ENCODE measurements at regions not wholly inside any gene's neighbourhood (a gene's known extent, or its start where the extent isn't known, plus 50 kb on each side); places are given as distances from the start of the nearest gene placed in this dataset.

DNA sequence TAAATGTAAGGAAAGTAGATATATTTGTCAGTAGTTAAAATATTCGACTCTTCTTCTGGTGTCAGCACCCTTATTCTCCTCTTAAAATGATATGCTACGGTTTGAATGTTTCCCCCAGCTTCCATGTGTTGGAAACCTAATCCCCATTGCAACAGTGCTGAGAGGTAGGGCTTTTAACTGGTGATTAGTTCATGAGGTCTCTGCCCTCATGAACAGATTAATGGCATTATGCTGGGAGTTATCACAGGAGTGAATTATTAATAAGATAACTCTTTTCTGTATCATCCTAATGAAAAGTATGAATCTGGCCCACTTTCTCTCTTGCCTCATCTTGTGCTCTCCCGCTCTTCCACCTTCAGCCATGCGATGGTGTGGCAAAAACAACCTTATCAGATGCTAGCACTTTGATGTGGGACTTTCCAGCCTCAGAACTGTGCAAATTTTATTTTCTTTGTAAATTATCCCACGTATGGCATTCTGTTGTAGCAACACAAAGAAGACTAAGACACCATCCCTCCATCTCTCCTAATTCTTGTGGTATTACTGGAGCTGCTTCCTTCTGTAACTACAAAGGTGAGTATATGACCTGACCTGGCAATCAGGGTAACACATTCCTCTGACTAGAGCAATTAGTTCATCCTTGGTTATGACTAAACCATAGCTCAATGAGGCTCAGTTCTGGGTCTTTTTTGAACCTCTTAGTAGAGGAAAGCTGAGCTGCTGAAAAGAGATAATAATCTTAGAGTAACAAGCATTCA, 171.1 kb upstream of the TMEM196 start:
- TF ChIP-seq, protein P1, sequence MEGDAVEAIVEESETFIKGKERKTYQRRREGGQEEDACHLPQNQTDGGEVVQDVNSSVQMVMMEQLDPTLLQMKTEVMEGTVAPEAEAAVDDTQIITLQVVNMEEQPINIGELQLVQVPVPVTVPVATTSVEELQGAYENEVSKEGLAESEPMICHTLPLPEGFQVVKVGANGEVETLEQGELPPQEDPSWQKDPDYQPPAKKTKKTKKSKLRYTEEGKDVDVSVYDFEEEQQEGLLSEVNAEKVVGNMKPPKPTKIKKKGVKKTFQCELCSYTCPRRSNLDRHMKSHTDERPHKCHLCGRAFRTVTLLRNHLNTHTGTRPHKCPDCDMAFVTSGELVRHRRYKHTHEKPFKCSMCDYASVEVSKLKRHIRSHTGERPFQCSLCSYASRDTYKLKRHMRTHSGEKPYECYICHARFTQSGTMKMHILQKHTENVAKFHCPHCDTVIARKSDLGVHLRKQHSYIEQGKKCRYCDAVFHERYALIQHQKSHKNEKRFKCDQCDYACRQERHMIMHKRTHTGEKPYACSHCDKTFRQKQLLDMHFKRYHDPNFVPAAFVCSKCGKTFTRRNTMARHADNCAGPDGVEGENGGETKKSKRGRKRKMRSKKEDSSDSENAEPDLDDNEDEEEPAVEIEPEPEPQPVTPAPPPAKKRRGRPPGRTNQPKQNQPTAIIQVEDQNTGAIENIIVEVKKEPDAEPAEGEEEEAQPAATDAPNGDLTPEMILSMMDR (IDR thresholded peaks at IDR 0.05; ENCODE audit: insufficient read depth in 1 of 2, low read depth in 1 of 2, low read length in 1 of 2, severe bottlenecking in 1 of 2, unreplicated experiment in 1 of 2): no peak
- H3K4me1 ChIP-seq: no peaks in the 10 kb centered on the region
- ChIA-PET POLR2A (no interaction called here), CTCF (no interaction called here)
- Mint-ChIP-seq H3K9me3 (ENCODE audit: unreplicated experiment) (peaks cover 30% of the 10 kb centered on the region), H3K36me3 (ENCODE audit: insufficient read depth, unreplicated experiment) (peaks cover 4% of the 10 kb centered on the region), H3K4me3 (ENCODE audit: unreplicated experiment) (no peak overlapping the region), H3K27ac (ENCODE audit: unreplicated experiment) (no peak overlapping the region), H3K27me3 (ENCODE audit: insufficient read depth, unreplicated experiment) (no peaks in the 10 kb centered on the region), H3K4me1 (ENCODE audit: low read depth, unreplicated experiment) (peaks cover 6% of the 10 kb centered on the region)
- H3K27me3 ChIP-seq (replicated peaks; ENCODE audit: control insufficient read depth, insufficient read depth, low read length): no peaks in the 10 kb centered on the region
- no TSS peak for BruUV-seq (replicated peaks)
- 0 out of 2 replicates have a peak, but pooled peaks cover 6% of the 10 kb centered on the region for H3K9me3 ChIP-seq
- no peak overlapping the region for H3K4me3 ChIP-seq (ENCODE audit: low read depth, low read length)
- intact Hi-C loops (cut with micrococcal nuclease; ENCODE audit: unreplicated experiment): no loop called here
- no peak for DNase-seq
- no peaks in the 10 kb centered on the region for H3K36me3 ChIP-seq (ENCODE audit: control insufficient read depth, insufficient read depth, low read length)

DNA sequence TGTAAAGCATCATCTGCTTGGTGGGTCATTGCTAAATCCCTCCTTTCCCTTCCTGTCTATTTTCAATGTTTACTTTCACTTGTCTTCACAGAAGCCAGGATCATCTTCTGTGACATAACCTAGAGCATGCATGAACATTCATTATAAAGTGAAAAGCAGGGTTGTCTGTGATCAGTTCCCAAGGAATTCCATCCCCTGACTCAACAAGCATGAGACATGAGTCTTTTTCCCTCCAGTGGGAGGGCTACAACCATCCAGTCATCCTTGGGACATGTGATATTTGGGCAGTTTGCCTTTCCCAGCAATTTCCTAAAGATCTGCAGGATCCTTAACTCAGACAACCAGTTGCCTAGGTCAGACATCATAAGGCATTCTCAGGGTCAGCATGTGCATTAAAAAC, 166.3 kb upstream of the TMEM196 start:
- no peaks in the 10 kb centered on the region for H3K36me3 ChIP-seq (ENCODE audit: control insufficient read depth, insufficient read depth, low read length)
- no peaks in the 10 kb centered on the region for H3K27me3 ChIP-seq (replicated peaks; ENCODE audit: control insufficient read depth, insufficient read depth, low read length)
- Mint-ChIP-seq H3K27me3 (ENCODE audit: insufficient read depth, unreplicated experiment) (no peaks in the 10 kb centered on the region), H3K36me3 (ENCODE audit: insufficient read depth, unreplicated experiment) (peaks cover 10% of the 10 kb centered on the region), H3K4me3 (ENCODE audit: unreplicated experiment) (no peak overlapping the region), H3K9me3 (ENCODE audit: unreplicated experiment) (peaks cover 24% of the 10 kb centered on the region), H3K27ac (ENCODE audit: unreplicated experiment) (no peak overlapping the region), H3K4me1 (ENCODE audit: low read depth, unreplicated experiment) (peaks cover 3% of the 10 kb centered on the region)
- TF ChIP-seq, protein P1 (IDR thresholded peaks at IDR 0.05; ENCODE audit: insufficient read depth in 1 of 2, low read depth in 1 of 2, low read length in 1 of 2, severe bottlenecking in 1 of 2, unreplicated experiment in 1 of 2): no peak
- ChIA-PET POLR2A (no interaction called here), CTCF (no interaction called here)
- H3K4me1 ChIP-seq: no peaks in the 10 kb centered on the region
- intact Hi-C loops (cut with micrococcal nuclease; ENCODE audit: unreplicated experiment): no loop called here
- no peak overlapping the region for H3K4me3 ChIP-seq (ENCODE audit: low read depth, low read length)
- peaks cover 6% of the 10 kb centered on the region; the same call in 1 of the 2 replicates for H3K9me3 ChIP-seq
- no TSS peak for BruUV-seq (replicated peaks)
- DNase-seq: no peak

DNA sequence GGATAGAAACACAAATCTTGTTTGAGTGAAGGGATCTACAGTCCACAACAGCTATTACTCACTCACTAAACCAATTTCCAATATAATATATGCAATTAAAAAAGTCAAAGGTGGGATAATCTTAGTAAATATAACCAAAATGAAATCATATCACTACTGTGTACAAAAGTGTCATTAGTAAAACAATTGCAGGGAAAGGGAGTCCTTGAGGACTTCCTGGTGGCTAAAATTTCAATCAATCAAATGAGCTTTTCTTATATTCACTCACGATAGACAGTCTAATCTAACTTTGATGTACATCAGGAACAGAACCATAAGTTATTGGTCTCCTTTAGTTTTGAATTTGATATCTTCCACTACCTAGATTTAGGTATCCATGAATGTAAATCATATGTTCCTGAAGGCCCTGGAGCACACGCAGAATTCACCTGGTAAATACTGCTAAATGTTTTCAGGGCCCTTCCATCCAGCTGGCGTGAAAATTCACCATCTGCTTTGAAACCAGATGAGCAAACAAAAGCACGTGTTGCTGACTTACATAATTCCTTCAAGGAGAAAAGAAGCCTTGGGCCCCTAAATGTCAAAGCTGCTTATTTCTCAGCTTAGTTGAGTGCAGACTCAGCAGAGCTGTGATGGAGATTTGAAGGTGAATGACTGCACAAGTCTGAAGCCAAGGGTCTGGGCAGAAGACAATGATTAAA, 159.3 kb upstream of the TMEM196 start:
- POLR2A ChIA-PET: no interaction called here

More for the DNA sequence above, 159.3 kb upstream of the TMEM196 start:
- Histone ChIP-seq H3K27me3 (replicated peaks; ENCODE audit: control insufficient read depth, insufficient read depth, low read length) (no peaks in the 10 kb centered on the region), H3K36me3 (ENCODE audit: control insufficient read depth, insufficient read depth, low read length) (no peaks in the 10 kb centered on the region), H3K4me3 (ENCODE audit: low read depth, low read length) (no peak overlapping the region), H3K9me3 (peaks cover 19% of the 10 kb centered on the region), H3K4me1 (no peaks in the 10 kb centered on the region)
- CTCF ChIA-PET: no interaction called here
- intact Hi-C loops (cut with micrococcal nuclease; ENCODE audit: unreplicated experiment): no loop called here
- peaks cover 28% of the 10 kb centered on the region for H3K9me3 Mint-ChIP-seq (ENCODE audit: unreplicated experiment)
- TF ChIP-seq, protein P1 (IDR thresholded peaks at IDR 0.05; ENCODE audit: insufficient read depth in 1 of 2, low read depth in 1 of 2, low read length in 1 of 2, severe bottlenecking in 1 of 2, unreplicated experiment in 1 of 2): no peak
- peaks cover 11% of the 10 kb centered on the region for H3K36me3 Mint-ChIP-seq (ENCODE audit: insufficient read depth, unreplicated experiment)
- no peak overlapping the region for H3K27ac Mint-ChIP-seq (ENCODE audit: unreplicated experiment)
- H3K4me3 Mint-ChIP-seq (ENCODE audit: unreplicated experiment): no peak overlapping the region
- no peak for DNase-seq
- H3K27me3 Mint-ChIP-seq (ENCODE audit: insufficient read depth, unreplicated experiment): no peaks in the 10 kb centered on the region
- no TSS peak for BruUV-seq (replicated peaks)
- H3K4me1 Mint-ChIP-seq (ENCODE audit: low read depth, unreplicated experiment): no peaks in the 10 kb centered on the region
